GM23338 (cell line): ENCODE measurements at regions not wholly inside any gene's neighbourhood (a gene's known extent, or its start where the extent isn't known, plus 50 kb on each side); places are given as distances from the start of the nearest gene placed in this dataset.

Source experiments
- ATAC-seq: fragments of 200-7000 bp; cut with Tn5 transposase; 3 replicates; pipeline ENCODE4 v1.9.1; 2020
- DNase-seq: peaks from one replicate; pipeline ENCODE4 v3.0.0-alpha.2; 2015; ENCODE audit warnings: low spot score
- H2AFZ ChIP-seq: fragments of 200-600 bp; sonication (generic); 2 replicates; pipeline ENCODE4 v1.8.0; 2016; ENCODE audit warnings: antibody characterized with exemption, mild to moderate bottlenecking, moderate library complexity
- H3F3A ChIP-seq: fragments of 200-600 bp; sonication (generic); replicated peaks from 2 replicates; pipeline ENCODE4 v1.8.0; 2017; ENCODE audit warnings: antibody characterized with exemption, mixed run types, low read depth
- H3K27ac ChIP-seq: fragments of 200-600 bp; sonication (generic); 2 replicates; pipeline ENCODE4 v1.6.1; 2016; ENCODE audit warnings: low read depth
- H3K27me3 ChIP-seq: fragments of 200-600 bp; sonication (generic); 2 replicates; pipeline ENCODE4 v1.8.0; 2016; ENCODE audit warnings: mild to moderate bottlenecking, mixed run types, moderate library complexity; ENCODE audit not compliant: insufficient read depth
- H3K36me3 ChIP-seq: fragments of 200-600 bp; sonication (generic); 2 replicates; pipeline ENCODE4 v1.8.0; 2016; ENCODE audit warnings: mild to moderate bottlenecking; ENCODE audit not compliant: insufficient read depth
- H3K4me1 ChIP-seq: fragments of 200-600 bp; sonication (generic); 2 replicates; pipeline ENCODE4 v1.8.0; 2016; ENCODE audit warnings: mild to moderate bottlenecking, moderate library complexity; ENCODE audit not compliant: insufficient read depth
- H3K4me2 ChIP-seq: fragments of 200-600 bp; sonication (generic); 2 replicates; pipeline ENCODE4 v1.7.1; 2017; ENCODE audit warnings: mixed run types
- H3K4me3 ChIP-seq: fragments of 200-600 bp; sonication (generic); 2 replicates; pipeline ENCODE4 v1.6.1; 2016; ENCODE audit warnings: mixed run types
- H3K79me2 ChIP-seq: fragments of 200-600 bp; sonication (generic); replicated peaks from 2 replicates; pipeline ENCODE4 v1.8.0; 2017; ENCODE audit warnings: mild to moderate bottlenecking; ENCODE audit not compliant: insufficient read depth
- H3K9me2 ChIP-seq: fragments of 200-600 bp; sonication (generic); 2 replicates; pipeline ENCODE4 v1.8.0; 2017; ENCODE audit not compliant: insufficient read depth
- H4K20me1 ChIP-seq: fragments of 200-600 bp; sonication (generic); replicated peaks from 2 replicates; pipeline ENCODE4 v1.8.0; 2017; ENCODE audit warnings: mild to moderate bottlenecking; ENCODE audit not compliant: insufficient read depth
- H3K27ac Mint-ChIP-seq: 2 replicates; pipeline ENCODE4 v1.8.0; 2020; ENCODE audit warnings: inconsistent platforms, mild to moderate bottlenecking, moderate library complexity, mixed read lengths
- H3K27me3 Mint-ChIP-seq: 3 replicates; pipeline ENCODE4 v1.8.0; 2022; ENCODE audit warnings: low read depth, mild to moderate bottlenecking, moderate library complexity, mixed read lengths, inconsistent platforms; ENCODE audit not compliant: insufficient read depth, poor library complexity
- H3K36me3 Mint-ChIP-seq: 3 replicates; pipeline ENCODE4 v1.8.0; 2021; ENCODE audit warnings: low read depth, mild to moderate bottlenecking, inconsistent platforms, moderate library complexity, mixed read lengths
- H3K4me1 Mint-ChIP-seq: 3 replicates; pipeline ENCODE4 v1.8.0; 2020; ENCODE audit warnings: mild to moderate bottlenecking, inconsistent platforms, mixed read lengths
- H3K4me3 Mint-ChIP-seq: 3 replicates; pipeline ENCODE4 v1.8.0; 2021; ENCODE audit warnings: moderate library complexity, mild to moderate bottlenecking, inconsistent platforms, mixed read lengths
- H3K9me3 Mint-ChIP-seq: 3 replicates; pipeline ENCODE4 v1.8.0; 2020; ENCODE audit warnings: moderate library complexity, mild to moderate bottlenecking, inconsistent platforms, mixed read lengths
- CTCF ChIP-seq, 2 experiments: fragments of 200-600 bp in 1 of 2; sonication (generic) in 1 of 2; conservative IDR thresholded peaks; 2 replicates each; pipeline versions ENCODE4 v1.5.1 to v1.6.1; 2016 to 2017; ENCODE audit warnings: antibody characterized with exemption in 2 of 2, low read depth in 2 of 2, mild to moderate bottlenecking in 2 of 2, moderate library complexity in 1 of 2
- EZH2 ChIP-seq: fragments of 200-600 bp; sonication (generic); IDR thresholded peaks from one replicate; pipeline ENCODE4 v1.8.0; 2017; ENCODE audit warnings: antibody characterized with exemption, mild to moderate bottlenecking, low read depth; ENCODE audit not compliant: unreplicated experiment
- EZH2phosphoT487 ChIP-seq: fragments of 200-600 bp; sonication (generic); IDR thresholded peaks from one replicate; pipeline ENCODE4 v1.8.1; 2018; ENCODE audit warnings: antibody characterized with exemption; ENCODE audit not compliant: unreplicated experiment
- JUNB ChIP-seq: IDR thresholded peaks from one replicate; pipeline ENCODE4 v1.6.1; 2016; ENCODE audit warnings: antibody characterized with exemption; ENCODE audit not compliant: unreplicated experiment
- NANOG ChIP-seq: IDR thresholded peaks from 2 replicates; pipeline ENCODE4 v1.6.1; 2016; ENCODE audit warnings: antibody characterized with exemption, borderline replicate concordance
- POLR2AphosphoS5 ChIP-seq: IDR thresholded peaks from 2 replicates; pipeline ENCODE4 v1.6.1; 2016; ENCODE audit warnings: antibody characterized with exemption, low read depth
- STAT1 ChIP-seq: IDR thresholded peaks from one replicate; pipeline ENCODE4 v1.6.1; 2016; ENCODE audit warnings: antibody characterized with exemption; ENCODE audit not compliant: unreplicated experiment
- ZNF114 ChIP-seq: fragments of 250-450 bp; sonication (Bioruptor Pico); IDR thresholded peaks from 2 replicates; pipeline ENCODE4 v1.5.0; 2020; ENCODE audit warnings: mild to moderate bottlenecking, moderate library complexity
- ZNF331 ChIP-seq: fragments of 250-450 bp; sonication (Bioruptor Pico); IDR thresholded peaks from 2 replicates; pipeline ENCODE4 v1.5.0; 2020; ENCODE audit warnings: low read depth, mild to moderate bottlenecking, moderate library complexity
- TF ChIP-seq, protein P1 (sequence below): IDR thresholded peaks from one replicate; pipeline ENCODE4 v1.6.1; 2018; ENCODE audit warnings: antibody characterized with exemption; ENCODE audit not compliant: unreplicated experiment
- TF ChIP-seq, protein P2 (sequence below): IDR thresholded peaks from 2 replicates; pipeline ENCODE4 v1.6.1; 2016; ENCODE audit warnings: antibody characterized with exemption

DNA sequence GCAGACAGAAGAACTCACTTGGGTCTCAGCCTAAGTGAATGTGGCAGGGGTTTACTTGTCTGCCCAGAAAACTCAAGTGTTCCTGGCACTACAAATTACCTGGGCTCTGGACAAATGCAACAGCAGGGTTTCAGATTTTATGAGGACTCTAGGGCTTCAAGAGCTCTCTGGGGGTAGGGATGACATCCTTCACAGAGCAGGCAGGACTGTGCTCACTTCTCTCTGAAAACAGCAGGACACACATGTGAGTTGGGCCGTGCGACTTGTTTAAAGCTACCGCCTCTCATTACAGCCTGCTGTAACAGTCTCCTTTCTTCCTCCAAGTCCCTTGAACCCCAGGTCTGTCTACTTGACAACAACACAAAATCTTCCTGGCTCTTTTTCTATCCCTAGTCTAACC is 212.6 kb downstream of the EN1 start (continued):
- TF ChIP-seq EZH2phosphoT487 (no peak), JUNB (no peak), CTCF (conservative IDR thresholded peaks at IDR 0.05; ENCODE audit: low read depth in 2 of 2) (no peak)
- TF ChIP-seq, protein P1, sequence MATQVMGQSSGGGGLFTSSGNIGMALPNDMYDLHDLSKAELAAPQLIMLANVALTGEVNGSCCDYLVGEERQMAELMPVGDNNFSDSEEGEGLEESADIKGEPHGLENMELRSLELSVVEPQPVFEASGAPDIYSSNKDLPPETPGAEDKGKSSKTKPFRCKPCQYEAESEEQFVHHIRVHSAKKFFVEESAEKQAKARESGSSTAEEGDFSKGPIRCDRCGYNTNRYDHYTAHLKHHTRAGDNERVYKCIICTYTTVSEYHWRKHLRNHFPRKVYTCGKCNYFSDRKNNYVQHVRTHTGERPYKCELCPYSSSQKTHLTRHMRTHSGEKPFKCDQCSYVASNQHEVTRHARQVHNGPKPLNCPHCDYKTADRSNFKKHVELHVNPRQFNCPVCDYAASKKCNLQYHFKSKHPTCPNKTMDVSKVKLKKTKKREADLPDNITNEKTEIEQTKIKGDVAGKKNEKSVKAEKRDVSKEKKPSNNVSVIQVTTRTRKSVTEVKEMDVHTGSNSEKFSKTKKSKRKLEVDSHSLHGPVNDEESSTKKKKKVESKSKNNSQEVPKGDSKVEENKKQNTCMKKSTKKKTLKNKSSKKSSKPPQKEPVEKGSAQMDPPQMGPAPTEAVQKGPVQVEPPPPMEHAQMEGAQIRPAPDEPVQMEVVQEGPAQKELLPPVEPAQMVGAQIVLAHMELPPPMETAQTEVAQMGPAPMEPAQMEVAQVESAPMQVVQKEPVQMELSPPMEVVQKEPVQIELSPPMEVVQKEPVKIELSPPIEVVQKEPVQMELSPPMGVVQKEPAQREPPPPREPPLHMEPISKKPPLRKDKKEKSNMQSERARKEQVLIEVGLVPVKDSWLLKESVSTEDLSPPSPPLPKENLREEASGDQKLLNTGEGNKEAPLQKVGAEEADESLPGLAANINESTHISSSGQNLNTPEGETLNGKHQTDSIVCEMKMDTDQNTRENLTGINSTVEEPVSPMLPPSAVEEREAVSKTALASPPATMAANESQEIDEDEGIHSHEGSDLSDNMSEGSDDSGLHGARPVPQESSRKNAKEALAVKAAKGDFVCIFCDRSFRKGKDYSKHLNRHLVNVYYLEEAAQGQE: no peak

GRCh38 chr2:118633371-118634018 is 214.0 kb downstream of the EN1 start:
- no peak overlapping the region for H3K4me3 Mint-ChIP-seq
- TF ChIP-seq ZNF331 (CRISPR knock-in tag) (no peak), POLR2AphosphoS5 (no peak), JUNB (no peak), EZH2 (no peak)
- DNase-seq (no peak), ATAC-seq (no peak)
- Histone ChIP-seq H3K4me3 (no peak overlapping the region), H3K9me2 (peaks cover 8% of the 10 kb centered on the region; the same call in 1 of the 2 replicates), H2AFZ (peak overlapping the region; percentile 89), H3K4me2 (no peak overlapping the region), H4K20me1 (no peaks in the 10 kb centered on the region), H3K27me3 (no peaks in the 10 kb centered on the region), H3K4me1 (peaks cover 19% of the 10 kb centered on the region), H3K79me2 (no peaks in the 10 kb centered on the region), H3F3A (no peaks in the 10 kb centered on the region), H3K36me3 (peaks cover 6% of the 10 kb centered on the region; the same call in 1 of the 2 replicates), H3K27ac (no peak overlapping the region)
- H3K27me3 Mint-ChIP-seq: peaks cover 2% of the 10 kb centered on the region
- no peaks in the 10 kb centered on the region for H3K36me3 Mint-ChIP-seq
- H3K27ac Mint-ChIP-seq: no peak overlapping the region
- peaks cover 7% of the 10 kb centered on the region; the same call in 2 of the 3 replicates for H3K9me3 Mint-ChIP-seq
- peaks cover 31% of the 10 kb centered on the region for H3K4me1 Mint-ChIP-seq

DNA sequence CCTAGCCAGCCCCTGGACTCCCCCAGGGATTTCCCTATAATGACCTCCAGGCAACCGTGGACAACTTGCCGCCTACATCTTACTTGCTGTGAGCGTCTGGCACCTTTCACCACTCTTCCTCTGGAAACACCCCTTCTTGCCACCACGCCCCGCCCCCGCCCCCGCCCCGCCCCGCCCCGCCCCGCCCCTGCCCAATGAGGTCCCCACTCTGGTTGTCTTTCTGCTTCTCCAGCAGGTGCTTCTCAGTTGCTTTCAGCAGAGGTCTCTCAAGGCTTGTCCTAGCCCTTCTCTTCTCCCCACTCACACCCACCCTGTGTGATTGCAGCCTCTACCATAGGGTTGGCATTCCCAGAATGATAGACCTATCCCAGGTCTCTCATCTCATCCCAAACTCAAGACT is 214.5 kb downstream of the EN1 start:
- no peak overlapping the region for H3K4me3 Mint-ChIP-seq
- DNase-seq (no peak), ATAC-seq (no peak)
- H3K27ac Mint-ChIP-seq: no peak overlapping the region
- Histone ChIP-seq H3K4me2 (no peak overlapping the region), H3K27me3 (no peaks in the 10 kb centered on the region), H2AFZ (0 out of 2 replicates have a peak overlapping the region, but pooled peaks have one; percentile 89), H3K4me1 (peaks cover 19% of the 10 kb centered on the region), H3K79me2 (no peaks in the 10 kb centered on the region), H3K9me2 (peaks cover 8% of the 10 kb centered on the region; the same call in 1 of the 2 replicates), H3K27ac (no peak overlapping the region), H3F3A (no peaks in the 10 kb centered on the region), H3K36me3 (peaks cover 6% of the 10 kb centered on the region; the same call in 1 of the 2 replicates), H3K4me3 (no peak overlapping the region), H4K20me1 (no peaks in the 10 kb centered on the region)
- H3K36me3 Mint-ChIP-seq: no peaks in the 10 kb centered on the region
- H3K27me3 Mint-ChIP-seq: peaks cover 2% of the 10 kb centered on the region
- peaks cover 7% of the 10 kb centered on the region; the same call in 2 of the 3 replicates for H3K9me3 Mint-ChIP-seq
- peaks cover 31% of the 10 kb centered on the region for H3K4me1 Mint-ChIP-seq
- TF ChIP-seq JUNB (no peak), NANOG (no peak), EZH2 (no peak), CTCF (conservative IDR thresholded peaks at IDR 0.05; ENCODE audit: low read depth in 2 of 2) (no peak), STAT1 (no peak), ZNF114 (CRISPR knock-in tag) (no peak)
- TF ChIP-seq, protein P2, sequence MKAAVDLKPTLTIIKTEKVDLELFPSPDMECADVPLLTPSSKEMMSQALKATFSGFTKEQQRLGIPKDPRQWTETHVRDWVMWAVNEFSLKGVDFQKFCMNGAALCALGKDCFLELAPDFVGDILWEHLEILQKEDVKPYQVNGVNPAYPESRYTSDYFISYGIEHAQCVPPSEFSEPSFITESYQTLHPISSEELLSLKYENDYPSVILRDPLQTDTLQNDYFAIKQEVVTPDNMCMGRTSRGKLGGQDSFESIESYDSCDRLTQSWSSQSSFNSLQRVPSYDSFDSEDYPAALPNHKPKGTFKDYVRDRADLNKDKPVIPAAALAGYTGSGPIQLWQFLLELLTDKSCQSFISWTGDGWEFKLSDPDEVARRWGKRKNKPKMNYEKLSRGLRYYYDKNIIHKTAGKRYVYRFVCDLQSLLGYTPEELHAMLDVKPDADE: no peak
